Epithelial cell of esophagus (primary cell): ENCODE measurements at regions not wholly inside any gene's neighbourhood (a gene's known extent, or its start where the extent isn't known, plus 50 kb on each side); places are given as distances from the start of the nearest gene placed in this dataset.
A peak's percentile ranks its signal among the peaks of the same experiment; 100 is the strongest.

Experiments used
- DNase-seq: peaks from one replicate; pipeline ENCODE4 v3.0.0; 2010; ENCODE audit warnings: low read depth
- H3K4me3 ChIP-seq: 2 replicates; pipeline ENCODE4 v1.5.1; 2011; ENCODE audit warnings: mild to moderate bottlenecking, low read length, control low read depth
- CTCF ChIP-seq: IDR thresholded peaks from 2 replicates; pipeline ENCODE4 v1.5.1; 2011; ENCODE audit warnings: low read depth, mild to moderate bottlenecking, low read length, control low read depth, inconsistent platforms; ENCODE audit not compliant: insufficient read depth; ENCODE audit errors: missing control alignments

GRCh38 chr18:8948471-8949149 is 153.9 kb upstream of the NDUFV2 start:
- DNase-seq, result peak; percentile 92
- H3K4me3 ChIP-seq, result no peak overlapping the region

GRCh38 chr18:8949206-8949605 is 153.3 kb upstream of the NDUFV2 start:
- DNase-seq, result no peak
- no peak for TF ChIP-seq CTCF
- H3K4me3 ChIP-seq, result no peak overlapping the region

More at GRCh38 chr18:8948471-8949149, 153.9 kb upstream of the NDUFV2 start:
- TF ChIP-seq CTCF, result no peak

- DNase-seq, result no peak
- H3K4me3 ChIP-seq, result no peak overlapping the region
- TF ChIP-seq CTCF, result no peak
Measured at GRCh38 chr18:8951491-8951890, 151.0 kb upstream of the NDUFV2 start.

GRCh38 chr18:8952174-8952573 is 150.3 kb upstream of the NDUFV2 start:
- no peak overlapping the region for H3K4me3 ChIP-seq
- TF ChIP-seq CTCF, result no peak
- DNase-seq, result no peak

GRCh38 chr18:8952769-8953760 is 149.4 kb upstream of the NDUFV2 start:
- TF ChIP-seq CTCF, result no peak
- H3K4me3 ChIP-seq, result no peak overlapping the region
- DNase-seq, result peak; percentile 78

GRCh38 chr18:8957731-8958130 is 144.8 kb upstream of the NDUFV2 start:
- DNase-seq, result no peak
- TF ChIP-seq CTCF, result no peak
- no peak overlapping the region for H3K4me3 ChIP-seq

- H3K4me3 ChIP-seq, result no peak overlapping the region
- DNase-seq, result no peak
- no peak for TF ChIP-seq CTCF
Measured at GRCh38 chr18:8958660-8959059, 143.8 kb upstream of the NDUFV2 start.
